Endothelial cell of umbilical vein (primary cell): ENCODE measurements at regions not wholly inside any gene's neighbourhood (a gene's known extent, or its start where the extent isn't known, plus 50 kb on each side); places are given as distances from the start of the nearest gene placed in this dataset.

Experiments used
- BruUV-seq: library from RNA; stranded (reverse); fragments of 400-500 nt; replicated peaks from 2 replicates; lab custom pipeline; 2021; lab: Mats Ljungman, UMichigan
- CTCF ChIA-PET: fragments of 300-600, 350-600 bp; sonication (Branson Sonifier 250); formaldehyde crosslinking; loops from one replicate; lab custom pipeline; 2021; ENCODE audit warnings: antibody characterized with exemption, inconsistent platforms; lab: Charles Lee
- POLR2A ChIA-PET: fragments of 300-600, 350-600 bp; sonication (Branson Sonifier 250); formaldehyde crosslinking; loops from one replicate; lab custom pipeline; 2021; ENCODE audit warnings: antibody characterized with exemption, inconsistent platforms; lab: Charles Lee
- DNase-seq: peaks from one replicate; pipeline ENCODE4 v3.0.0-alpha.2; 2011; ENCODE audit warnings: low read depth, low spot score
- FAIRE-seq: peaks from 2 replicates; lab custom pipeline; 2011; peaks lifted over from hg19 to GRCh38; lab: Jason Lieb, UNC
- H2AFZ ChIP-seq: 2 replicates; pipeline ENCODE4 v1.6.0; 2012; ENCODE audit warnings: low read depth, low read length, control low read depth, inconsistent platforms
- H3K27ac ChIP-seq: 2 replicates; pipeline ENCODE4 v1.5.1; 2011; ENCODE audit warnings: low read depth, mild to moderate bottlenecking, control low read depth, low read length, moderate library complexity; ENCODE audit not compliant: insufficient read depth
- H3K27me3 ChIP-seq, 2 experiments: 2 replicates each; pipeline versions ENCODE4 v1.6.0 to v1.6.1; 2011; ENCODE audit warnings: low read length in 2 of 2, mixed read lengths in 1 of 2; ENCODE audit not compliant: control insufficient read depth in 2 of 2, insufficient read depth in 2 of 2
- H3K36me3 ChIP-seq, 2 experiments: 2 replicates in 1 of 2; 3 replicates in 1 of 2; pipeline ENCODE4 v1.5.1; 2011; ENCODE audit warnings: low read length in 2 of 2, mild to moderate bottlenecking in 1 of 2, moderate library complexity in 1 of 2; ENCODE audit not compliant: control insufficient read depth in 2 of 2, insufficient read depth in 2 of 2; ENCODE audit errors: extremely low read depth in 1 of 2
- H3K4me1 ChIP-seq: 3 replicates; pipeline ENCODE4 v1.5.1; 2011; ENCODE audit warnings: mild to moderate bottlenecking, low read length; ENCODE audit not compliant: control insufficient read depth, insufficient read depth; ENCODE audit errors: extremely low read depth
- H3K4me2 ChIP-seq: 2 replicates; pipeline ENCODE4 v1.6.1; 2011; ENCODE audit warnings: low read length, control low read depth, mixed read lengths; ENCODE audit not compliant: insufficient read depth
- H3K4me3 ChIP-seq, 3 experiments: fragments of 200-600 bp in 1 of 3; sonication (generic), shearing (Covaris generic) in 1 of 3; replicated peaks in 1 of 3; 2 replicates each; pipeline ENCODE4 v1.5.1; 2011 to 2016; ENCODE audit warnings: control low read depth in 3 of 3, low read length in 3 of 3, mild to moderate bottlenecking in 2 of 3, inconsistent platforms in 1 of 3, low read depth in 1 of 3, moderate library complexity in 1 of 3; ENCODE audit not compliant: insufficient read depth in 1 of 3
- H3K79me2 ChIP-seq: 2 replicates; pipeline ENCODE4 v1.6.0; 2012; ENCODE audit warnings: low read length, inconsistent platforms; ENCODE audit not compliant: control insufficient read depth, insufficient read depth
- H3K9ac ChIP-seq: replicated peaks from 2 replicates; pipeline ENCODE3; 2011; ENCODE audit warnings: low read length, control low read depth; ENCODE audit not compliant: insufficient read depth; ENCODE audit errors: extremely low read depth
- H3K9me1 ChIP-seq: replicated peaks from 3 replicates; pipeline ENCODE4 v1.6.0; 2011; ENCODE audit warnings: mild to moderate bottlenecking, low read length; ENCODE audit not compliant: control insufficient read depth, insufficient read depth; ENCODE audit errors: extremely low read depth
- H3K9me3 ChIP-seq: replicated peaks from 2 replicates; pipeline ENCODE4 v1.5.1; 2012; ENCODE audit warnings: low read length, inconsistent platforms; ENCODE audit not compliant: control insufficient read depth, insufficient read depth
- H4K20me1 ChIP-seq: replicated peaks from 2 replicates; pipeline ENCODE3; 2011; ENCODE audit warnings: mild to moderate bottlenecking, low read length; ENCODE audit not compliant: control insufficient read depth, insufficient read depth; ENCODE audit errors: extremely low read depth
- CTCF ChIP-seq, 2 donors: IDR thresholded peaks; 1 replicate in 1 of 2; 2 replicates in 1 of 2; pipeline ENCODE4 v1.5.1; 2011; ENCODE audit warnings: low read length in 2 of 2, mild to moderate bottlenecking in 2 of 2, moderate library complexity in 2 of 2, control low read depth in 1 of 2, inconsistent platforms in 1 of 2, low read depth in 1 of 2; ENCODE audit not compliant: insufficient read depth in 1 of 2; ENCODE audit errors: extremely low read depth in 1 of 2
- EZH2 ChIP-seq: IDR thresholded peaks from 2 replicates; pipeline ENCODE4 v1.6.1; 2012; ENCODE audit warnings: borderline replicate concordance, low read depth, mild to moderate bottlenecking, moderate library complexity, low read length, inconsistent platforms; ENCODE audit not compliant: severe bottlenecking
- FOS ChIP-seq: IDR thresholded peaks from 2 replicates; pipeline ENCODE4 v1.6.1; 2011; ENCODE audit warnings: mild to moderate bottlenecking, low read length, moderate library complexity, borderline replicate concordance; ENCODE audit not compliant: insufficient read depth
- GATA2 ChIP-seq: IDR thresholded peaks from 2 replicates; pipeline ENCODE4 v1.7.0; 2011; ENCODE audit warnings: low read depth, mild to moderate bottlenecking, moderate library complexity, mixed read lengths, low read length; ENCODE audit not compliant: insufficient read length, insufficient read depth
- JUN ChIP-seq: IDR thresholded peaks from 2 replicates; pipeline ENCODE4 v1.6.1; 2011; ENCODE audit warnings: borderline replicate concordance, low read depth; ENCODE audit not compliant: insufficient read length, insufficient read depth
- MAX ChIP-seq: IDR thresholded peaks from 2 replicates; pipeline ENCODE4 v1.6.1; 2011; ENCODE audit not compliant: insufficient read depth, insufficient read length
- MYC ChIP-seq: IDR thresholded peaks from one replicate; pipeline ENCODE4 v1.6.1; 2011; ENCODE audit warnings: mild to moderate bottlenecking, low read depth, low read length
- POLR2A ChIP-seq: IDR thresholded peaks from 2 replicates; pipeline ENCODE4 v1.6.1; 2012; ENCODE audit warnings: low read depth, mild to moderate bottlenecking, control low read depth, low read length
- POLR2AphosphoS5 ChIP-seq: IDR thresholded peaks from 2 replicates; pipeline ENCODE4 v1.6.1; 2012; ENCODE audit warnings: low read depth, mild to moderate bottlenecking, control low read depth, low read length, moderate library complexity; ENCODE audit not compliant: insufficient read depth
- dilution Hi-C: fragments of 300-500 bp; cut with MboI; formaldehyde crosslinking; loops from one replicate; pipeline ENCODE4 v1.15.0; 2019; ENCODE audit warnings: low sequenced_read_pairs; ENCODE audit not compliant: extremely low pct_ligation_motif_present
- intact Hi-C: fragments of 100-400 bp; cut with micrococcal nuclease; formaldehyde crosslinking; loops from one replicate; pipeline ENCODE4 v1.10.0; 2022

GRCh38 chr3:195003006-195003892, 267.7 kb downstream of the XXYLT1 start:
- H3K79me2 ChIP-seq = no peaks in the 10 kb centered on the region
- CTCF ChIA-PET = interaction anchor here (0.7 to 3.4 kb wide), 15 partner anchors 10 to 332 kb away, joined by 3 to 14 read pairs (median 4); partner anchors contain the start of gene XXYLT1
- dilution Hi-C loops = no loop called here
- intact Hi-C loops = loop anchor here (10.0 kb wide), 1 partner anchor 318 kb away; the partner anchor contains the start of gene FAM43A
- H3K4me1 ChIP-seq = peaks cover 5% of the 10 kb centered on the region
- no TSS peak for BruUV-seq
- no peak overlapping the region for H2AFZ ChIP-seq
- POLR2A ChIA-PET = no interaction called here
- H3K27me3 ChIP-seq = no peaks in the 10 kb centered on the region
- no peak overlapping the region for H3K4me2 ChIP-seq
- TF ChIP-seq MAX = no peak
- FAIRE-seq = no peak
- no peaks in the 10 kb centered on the region for H4K20me1 ChIP-seq
- H3K4me3 ChIP-seq = no peak overlapping the region
- H3K9me3 ChIP-seq = no peaks in the 10 kb centered on the region
- no peaks in the 10 kb centered on the region for H3K36me3 ChIP-seq
- no peak overlapping the region for H3K27ac ChIP-seq
- no peak for DNase-seq
- H3K9me1 ChIP-seq = no peaks in the 10 kb centered on the region
- no peak overlapping the region for H3K9ac ChIP-seq

- Histone ChIP-seq H3K36me3 (no peaks in the 10 kb centered on the region), H3K4me2 (no peak overlapping the region), H3K4me1 (peaks cover 5% of the 10 kb centered on the region), H3K9me1 (no peaks in the 10 kb centered on the region), H3K79me2 (no peaks in the 10 kb centered on the region), H3K9me3 (no peaks in the 10 kb centered on the region), H3K27me3 (no peaks in the 10 kb centered on the region), H3K27ac (no peak overlapping the region), H3K4me3 (no peak overlapping the region), H2AFZ (no peak overlapping the region), H4K20me1 (no peaks in the 10 kb centered on the region), H3K9ac (no peak overlapping the region)
- dilution Hi-C loops = no loop called here
- CTCF ChIA-PET = interaction anchor here (0.7 to 3.2 kb wide), 3 partner anchors 9 to 103 kb away, joined by 3 to 14 read pairs (median 10); no protein-coding TSS in a partner anchor
- DNase-seq = no peak
- TF ChIP-seq POLR2AphosphoS5 = no peak
- no peak for TF ChIP-seq MAX
- TF ChIP-seq POLR2A = no peak
- TF ChIP-seq EZH2 = no peak
- TF ChIP-seq JUN = no peak
- no peak for TF ChIP-seq MYC
- no peak for TF ChIP-seq CTCF (IDR thresholded peaks at IDR 0.05; ENCODE audit: extremely low read depth in 1 of 2, insufficient read depth in 1 of 2, low read depth in 1 of 2, low read length in 2 of 2)
- no peak for TF ChIP-seq FOS
- TF ChIP-seq GATA2 = no peak
- BruUV-seq = no TSS peak
- no peak for FAIRE-seq
- intact Hi-C loops = loop anchor here (10.0 kb wide), 1 partner anchor 319 kb away; the partner anchor contains the start of gene FAM43A
- POLR2A ChIA-PET = no interaction called here
Measured at GRCh38 chr3:195003893-195004289, 267.1 kb downstream of the XXYLT1 start.
